T47D (cell line): ENCODE measurements at regions not wholly inside any gene's neighbourhood (a gene's known extent, or its start where the extent isn't known, plus 50 kb on each side); places are given as distances from the start of the nearest gene placed in this dataset.
A peak's percentile ranks its signal among the peaks of the same experiment; 100 is the strongest.

Source experiments
- DNase-seq, 2 experiments: peaks; one replicate each; pipeline versions ENCODE4 v3.0.0 to v3.0.0-alpha.2; 2011 to 2012; ENCODE audit warnings: low read depth in 1 of 2, low spot score in 1 of 2
- JUND ChIP-seq: IDR thresholded peaks from 2 replicates; pipeline ENCODE4 v1.6.1; 2012; ENCODE audit warnings: low read depth
- in situ Hi-C: cut with HindIII; loops from 2 replicates; pipeline ENCODE4 v1.10.0; 2016; ENCODE audit warnings: low sequenced_read_pairs, low pct_unique_long_range_greater_than_20kb

GRCh38 chr5:40312205-40312604 lies 367.5 kb upstream of the PTGER4 start:
- in situ Hi-C loops: no loop called here
- TF ChIP-seq JUND: no peak
- DNase-seq: no peak

GRCh38 chr5:40309851-40310250 lies 369.9 kb upstream of the PTGER4 start:
- in situ Hi-C loops: no loop called here
- no peak for DNase-seq
- no peak for TF ChIP-seq JUND

- in situ Hi-C loops: no loop called here
- peak in 1 of 2 experiments; percentile 4 for DNase-seq
These were observed 370.8 kb upstream of the PTGER4 start for GRCh38 chr5:40308867-40309266.

GRCh38 chr5:40307920-40308319 lies 371.8 kb upstream of the PTGER4 start:
- no peak for DNase-seq
- no peak for TF ChIP-seq JUND
- in situ Hi-C loops: no loop called here

More at GRCh38 chr5:40308867-40309266, 370.8 kb upstream of the PTGER4 start:
- TF ChIP-seq JUND: no peak

- peak; percentile 3 to 10 for DNase-seq
- TF ChIP-seq JUND: no peak; the same call in 1 of the 2 replicates
- in situ Hi-C loops: no loop called here
These were observed 372.7 kb upstream of the PTGER4 start for GRCh38 chr5:40306869-40307487.

GRCh38 chr5:40292006-40292405 lies 387.7 kb upstream of the PTGER4 start:
- no peak for TF ChIP-seq JUND
- no peak for DNase-seq
- in situ Hi-C loops: no loop called here

GRCh38 chr5:40291338-40291737 lies 388.4 kb upstream of the PTGER4 start:
- DNase-seq: no peak
- in situ Hi-C loops: no loop called here
- TF ChIP-seq JUND: no peak

- peak in 1 of 2 experiments; percentile 11 for DNase-seq
- in situ Hi-C loops: no loop called here
- TF ChIP-seq JUND: no peak
These were observed 390.8 kb upstream of the PTGER4 start for GRCh38 chr5:40288800-40289485.

GRCh38 chr5:40284863-40285262 lies 394.9 kb upstream of the PTGER4 start:
- TF ChIP-seq JUND: no peak
- DNase-seq: no peak
- in situ Hi-C loops: no loop called here

GRCh38 chr5:40278881-40279280 lies 400.8 kb upstream of the PTGER4 start:
- TF ChIP-seq JUND: no peak
- DNase-seq: no peak
- in situ Hi-C loops: no loop called here

GRCh38 chr5:40277161-40277906 lies 402.4 kb upstream of the PTGER4 start:
- DNase-seq: no peak
- in situ Hi-C loops: no loop called here
- TF ChIP-seq JUND: no peak

- DNase-seq: no peak
- no peak for TF ChIP-seq JUND
- in situ Hi-C loops: no loop called here
These were observed 403.2 kb upstream of the PTGER4 start for GRCh38 chr5:40276426-40277102.

GRCh38 chr5:40274568-40274967 lies 405.1 kb upstream of the PTGER4 start:
- no peak for DNase-seq
- TF ChIP-seq JUND: no peak
- in situ Hi-C loops: no loop called here
